WI38 (cell line): ENCODE measurements at regions not wholly inside any gene's neighbourhood (a gene's known extent, or its start where the extent isn't known, plus 50 kb on each side); places are given as distances from the start of the nearest gene placed in this dataset.

Experiments
- H3K4me3 ChIP-seq: 2 replicates; pipeline ENCODE4 v1.5.1; 2011; ENCODE audit warnings: low read depth, mild to moderate bottlenecking, control low read depth, low read length
- CTCF ChIP-seq: IDR thresholded peaks from 2 replicates; pipeline ENCODE4 v1.5.1; 2012; ENCODE audit warnings: low read depth, mild to moderate bottlenecking, control low read depth, low read length

DNA sequence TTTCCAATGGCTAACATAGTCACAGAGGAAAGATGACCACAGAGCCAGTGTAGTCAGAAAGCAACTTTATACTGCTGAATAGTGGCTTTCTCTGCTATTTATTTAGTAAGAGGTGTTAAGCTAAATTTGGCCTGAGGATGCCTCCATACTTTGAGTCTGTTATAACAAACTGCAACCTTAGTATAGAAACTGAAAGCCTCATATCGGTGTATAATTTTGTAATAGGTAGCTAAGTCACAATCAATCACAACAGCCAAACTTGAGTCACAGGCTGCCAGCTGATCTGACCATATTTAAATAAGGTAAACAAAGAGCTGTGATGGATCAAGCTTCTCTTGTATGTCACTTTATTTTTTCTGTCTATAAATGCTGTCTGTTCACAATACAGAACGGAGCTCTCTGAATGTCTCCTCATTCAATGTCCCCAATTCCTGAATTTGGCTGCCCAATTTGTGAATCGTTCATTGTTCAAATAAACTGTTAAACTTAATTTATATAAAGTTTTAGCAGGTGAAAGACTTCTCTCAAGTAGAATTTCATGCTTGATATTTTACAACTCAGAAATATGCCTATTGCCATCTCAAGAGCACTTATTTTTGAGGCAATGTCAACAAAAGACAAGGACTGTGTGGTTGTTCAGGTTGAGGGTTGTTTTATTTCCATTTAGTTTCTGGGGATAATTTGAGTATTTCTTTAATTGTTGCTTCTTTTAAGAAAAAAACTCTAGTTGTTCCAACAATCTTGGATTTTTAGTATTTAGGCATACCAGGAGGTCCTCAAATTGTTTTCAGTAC, 339.7 kb upstream of the B3GALT2 start:
- TF ChIP-seq CTCF, result no peak
- H3K4me3 ChIP-seq, result no peak overlapping the region

- H3K4me3 ChIP-seq, result no peak overlapping the region
- TF ChIP-seq CTCF, result no peak
These were observed 339.0 kb upstream of the B3GALT2 start for GRCh38 chr1:193525411-193525810.

GRCh38 chr1:193524616-193525015, 338.2 kb upstream of the B3GALT2 start:
- no peak overlapping the region for H3K4me3 ChIP-seq
- no peak for TF ChIP-seq CTCF

DNA sequence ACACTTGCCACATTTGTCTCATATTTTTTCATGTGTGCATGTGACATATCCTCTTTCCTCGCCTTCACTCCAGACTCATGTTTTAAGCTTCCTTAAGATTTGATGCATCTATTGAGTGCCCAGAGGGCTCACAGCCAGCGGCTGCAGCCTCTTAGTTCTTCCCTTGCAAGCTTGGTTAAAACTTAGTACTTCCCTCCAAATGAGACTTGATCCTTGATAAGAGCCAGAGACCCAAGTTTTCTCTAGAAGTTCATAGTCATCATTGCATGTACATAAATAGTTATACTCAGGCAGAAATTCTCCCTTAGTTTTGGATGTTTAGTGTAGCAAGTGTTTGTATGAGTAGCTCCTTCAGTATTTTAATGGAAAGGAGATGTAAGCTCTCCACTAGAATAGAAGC, 337.6 kb upstream of the B3GALT2 start:
- TF ChIP-seq CTCF, result no peak
- H3K4me3 ChIP-seq, result no peak overlapping the region

- H3K4me3 ChIP-seq, result no peak overlapping the region
- TF ChIP-seq CTCF, result no peak
These were observed 334.1 kb upstream of the B3GALT2 start for GRCh38 chr1:193520472-193520871.

DNA sequence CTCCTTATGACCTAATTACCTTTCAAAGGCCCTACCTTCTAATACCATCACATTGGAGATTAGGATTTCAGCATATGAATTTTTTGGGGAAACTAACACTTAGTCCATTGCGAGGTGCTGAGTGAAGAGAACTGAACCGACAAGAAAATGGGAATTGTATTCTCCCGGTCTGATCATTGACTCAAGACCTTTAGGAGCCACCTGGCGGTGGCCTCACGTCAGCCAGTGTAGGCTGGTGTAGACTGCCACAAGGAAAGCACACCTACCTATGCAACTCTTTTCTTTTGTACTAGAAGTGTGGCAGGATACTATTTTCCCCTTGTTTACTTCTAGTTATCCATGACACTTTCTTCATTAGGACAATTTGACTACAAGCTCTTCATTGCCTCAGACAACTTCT, 333.5 kb upstream of the B3GALT2 start:
- peak; percentile 34; the same call in 1 of the 2 replicates for TF ChIP-seq CTCF
- H3K4me3 ChIP-seq, result no peak overlapping the region

GRCh38 chr1:193516755-193517388, 330.5 kb upstream of the B3GALT2 start:
- TF ChIP-seq CTCF, result no peak
- H3K4me3 ChIP-seq, result no peak overlapping the region
